ENCODE measurements at regions not wholly inside any gene's neighbourhood (a gene's known extent, or its start where the extent isn't known, plus 50 kb on each side); places are given as distances from the start of the nearest gene placed in this dataset.

GRCh38 chrX:149312097-149312496, 193.0 kb downstream of the IDS start:
- no peak overlapping the region for H3K4me3 ChIP-seq (ENCODE audit: low read length)
- no peak for DNase-seq (ENCODE audit: low read depth)
- no peak for TF ChIP-seq CTCF (conservative IDR thresholded peaks at IDR 0.05; ENCODE audit: low read depth, low read length)

- no peak for DNase-seq (ENCODE audit: low read depth)
- H3K4me3 ChIP-seq (ENCODE audit: low read length): no peak overlapping the region
- no peak for TF ChIP-seq CTCF (conservative IDR thresholded peaks at IDR 0.05; ENCODE audit: low read depth, low read length)
Observed at GRCh38 chrX:149302705-149303104, 202.4 kb downstream of the IDS start.

GRCh38 chrX:149298111-149298510, 207.0 kb downstream of the IDS start:
- TF ChIP-seq CTCF (conservative IDR thresholded peaks at IDR 0.05; ENCODE audit: low read depth, low read length): no peak
- DNase-seq (ENCODE audit: low read depth): no peak
- no peak overlapping the region for H3K4me3 ChIP-seq (ENCODE audit: low read length)

- DNase-seq (ENCODE audit: low read depth): peak; percentile 50
- TF ChIP-seq CTCF (conservative IDR thresholded peaks at IDR 0.05; ENCODE audit: low read depth, low read length): no peak
- no peak overlapping the region for H3K4me3 ChIP-seq (ENCODE audit: low read length)
Observed at GRCh38 chrX:149296092-149296491, 209.0 kb downstream of the IDS start.

- DNase-seq (ENCODE audit: low read depth): peak; percentile 15
- no peak overlapping the region for H3K4me3 ChIP-seq (ENCODE audit: low read length)
- peak; percentile 80 for TF ChIP-seq CTCF (conservative IDR thresholded peaks at IDR 0.05; ENCODE audit: low read depth, low read length)
Observed at GRCh38 chrX:149286940-149287349, 218.2 kb downstream of the IDS start.

- no peak overlapping the region for H3K4me3 ChIP-seq (ENCODE audit: low read length)
Observed at GRCh38 chrX:149284616-149285015, 220.5 kb downstream of the IDS start.

More at GRCh38 chrX:149284616-149285015, 220.5 kb downstream of the IDS start:
- TF ChIP-seq CTCF (conservative IDR thresholded peaks at IDR 0.05; ENCODE audit: low read depth, low read length): no peak
- peak; percentile 13 for DNase-seq (ENCODE audit: low read depth)
